ENCODE measurements at regions not wholly inside any gene's neighbourhood (a gene's known extent, or its start where the extent isn't known, plus 50 kb on each side); places are given as distances from the start of the nearest gene placed in this dataset.

- TF ChIP-seq ZNF281 (CRISPR knock-in tag; IDR thresholded peaks at IDR 0.05; ENCODE audit: borderline replicate concordance) (no peak), RFXANK (CRISPR knock-in tag; IDR thresholded peaks at IDR 0.05) (no peak)
Observed at GRCh38 chr9:27665136-27665535, 91.9 kb upstream of the C9orf72 start (continued).

- FAIRE-seq: no peak
- no TSS peak for BruUV-seq (replicated peaks)
- no peak for TF ChIP-seq ZNF570 (CRISPR knock-in tag; IDR thresholded peaks at IDR 0.05; ENCODE audit: borderline replicate concordance)
- TF ChIP-seq ZNF816 (CRISPR knock-in tag; IDR thresholded peaks at IDR 0.05; ENCODE audit: borderline replicate concordance): no peak
- no peak for TF ChIP-seq PTBP1 (IDR thresholded peaks at IDR 0.05; ENCODE audit: low read depth, low read length, poor library complexity, severe bottlenecking)
- TF ChIP-seq TFE3 (CRISPR knock-in tag; IDR thresholded peaks at IDR 0.05): no peak
- no peak for TF ChIP-seq ZFP36L1 (CRISPR knock-in tag; IDR thresholded peaks at IDR 0.05)
- TF ChIP-seq GABPB1 (CRISPR knock-in tag; IDR thresholded peaks at IDR 0.05): no peak
- no peak for TF ChIP-seq PCBP1 (IDR thresholded peaks at IDR 0.05; ENCODE audit: borderline replicate concordance, low read depth, low read length)
- no peak for TF ChIP-seq ZNF772 (CRISPR knock-in tag; IDR thresholded peaks at IDR 0.05)
- no peak for TF ChIP-seq ZBTB2 (CRISPR knock-in tag; IDR thresholded peaks at IDR 0.05; ENCODE audit: low read depth)
- TF ChIP-seq RBFOX2 (IDR thresholded peaks at IDR 0.05; ENCODE audit: low read depth, low read length): no peak
- TF ChIP-seq FOXM1 (CRISPR knock-in tag; IDR thresholded peaks at IDR 0.05): no peak
- TF ChIP-seq SP5 (CRISPR knock-in tag; IDR thresholded peaks at IDR 0.05; ENCODE audit: borderline replicate concordance, low read depth): no peak
- no peak for TF ChIP-seq ZNF670 (CRISPR knock-in tag; IDR thresholded peaks at IDR 0.05; ENCODE audit: borderline replicate concordance)
- no peak for TF ChIP-seq AGO2 (optimal IDR thresholded peaks at IDR 0.05; ENCODE audit: low read depth, low read length)
- no peak for TF ChIP-seq KAT2B (IDR thresholded peaks at IDR 0.05; ENCODE audit: borderline replicate concordance, low read depth, low read length)
Observed at GRCh38 chr9:27668280-27668679, 95.0 kb upstream of the C9orf72 start.

More at GRCh38 chr9:27668280-27668679, 95.0 kb upstream of the C9orf72 start:
- DNase-seq (ENCODE audit: low spot score) (no peak), ATAC-seq (no peak)
- Histone ChIP-seq H4K20me1 (ENCODE audit: insufficient read depth, low read length) (no peaks in the 10 kb centered on the region), H3K9ac (ENCODE audit: insufficient read depth, low read depth, low read length) (no peak overlapping the region), H3K4me3 (replicated peaks in 1 of 3; ENCODE audit: insufficient read depth in 1 of 3, low read depth in 2 of 3, low read length in 3 of 3) (no peak overlapping the region), H3K27me3 (ENCODE audit: control insufficient read depth in 1 of 2, insufficient read depth in 2 of 2, low read length in 2 of 2) (no peaks in the 10 kb centered on the region), H3K4me2 (ENCODE audit: low read depth, low read length) (no peak overlapping the region), H2AFZ (ENCODE audit: low read length) (no peak overlapping the region), H3K9me3 (ENCODE audit: low read length) (no peaks in the 10 kb centered on the region), H3K36me3 (replicated peaks in 1 of 2; ENCODE audit: control insufficient read depth in 1 of 2, insufficient read depth in 2 of 2, low read length in 2 of 2) (no peaks in the 10 kb centered on the region), H3K79me2 (ENCODE audit: insufficient read depth, low read length) (no peaks in the 10 kb centered on the region), H3K27ac (ENCODE audit: extremely low read length, insufficient read depth, low read length) (no peak overlapping the region), H3K4me1 (ENCODE audit: insufficient read depth, low read length) (peaks cover 15% of the 10 kb centered on the region)
- in situ Hi-C loops (cut with HindIII; ENCODE audit: extremely low pct_ligation_motif_present, low pct_unique_long_range_greater_than_20kb) (no loop called here), intact Hi-C loops (cut with micrococcal nuclease; ENCODE audit: unreplicated experiment) (no loop called here)
- ChIA-PET POLR2A (no interaction called here), CTCF (ENCODE audit: low intra/inter-chr PET ratio, low total read pairs) (no interaction called here)
